HEK293T (cell line): ENCODE measurements at regions not wholly inside any gene's neighbourhood (a gene's known extent, or its start where the extent isn't known, plus 50 kb on each side); places are given as distances from the start of the nearest gene placed in this dataset.

Experiments
- CTCF ChIA-PET: fragments of 350-600 bp; formaldehyde crosslinking; extraction: SDS; loops from one replicate; lab custom pipeline; 2021; ENCODE audit warnings: antibody characterized with exemption, inconsistent platforms; lab: Yijun Ruan, JAX
- POLR2A ChIA-PET: fragments of 350-600 bp; formaldehyde crosslinking; extraction: SDS; loops from one replicate; lab custom pipeline; 2020; ENCODE audit warnings: antibody characterized with exemption, inconsistent platforms; lab: Yijun Ruan, JAX
- DNase-seq: peaks from one replicate; pipeline ENCODE4 v3.0.0; 2012; ENCODE audit warnings: mixed read lengths; ENCODE audit errors: extremely low spot score
- ARNT ChIP-seq: fragments of 450-650 bp; IDR thresholded peaks from 2 replicates; pipeline ENCODE4 v1.6.1; 2017; ENCODE audit warnings: mild to moderate bottlenecking
- BHLHE40 ChIP-seq: fragments of 450-650 bp; IDR thresholded peaks from 2 replicates; pipeline ENCODE4 v1.6.1; 2016; ENCODE audit warnings: mild to moderate bottlenecking, moderate library complexity, borderline replicate concordance
- CTBP1 ChIP-seq: fragments of 450-650 bp; IDR thresholded peaks from 2 replicates; pipeline ENCODE4 v1.6.1; 2016; ENCODE audit warnings: borderline replicate concordance
- ELF4 ChIP-seq: fragments of 450-650 bp; IDR thresholded peaks from 2 replicates; pipeline ENCODE4 v1.6.1; 2017; ENCODE audit warnings: antibody characterized with exemption
- FOXA1 ChIP-seq: fragments of 450-650 bp; IDR thresholded peaks from 2 replicates; pipeline ENCODE4 v1.6.1; 2016; ENCODE audit warnings: mild to moderate bottlenecking
- FOXK2 ChIP-seq: fragments of 450-650 bp; IDR thresholded peaks from 2 replicates; pipeline ENCODE4 v1.6.1; 2016; ENCODE audit warnings: mild to moderate bottlenecking
- FOXM1 ChIP-seq: fragments of 450-650 bp; IDR thresholded peaks from 2 replicates; pipeline ENCODE4 v1.6.1; 2017; ENCODE audit warnings: mild to moderate bottlenecking, borderline replicate concordance
- HDGF ChIP-seq: fragments of 450-650 bp; IDR thresholded peaks from 2 replicates; pipeline ENCODE4 v1.6.1; 2017; ENCODE audit warnings: antibody characterized with exemption, borderline replicate concordance
- L3MBTL2 ChIP-seq: fragments of 450-650 bp; conservative IDR thresholded peaks from 2 replicates; pipeline ENCODE4 v1.6.1; 2016; ENCODE audit warnings: mild to moderate bottlenecking
- LEF1 ChIP-seq: fragments of 450-650 bp; IDR thresholded peaks from 2 replicates; pipeline ENCODE4 v1.6.1; 2017; ENCODE audit warnings: mild to moderate bottlenecking, borderline replicate concordance
- NFRKB ChIP-seq: fragments of 450-650 bp; IDR thresholded peaks from 2 replicates; pipeline ENCODE4 v1.6.1; 2016; ENCODE audit warnings: mild to moderate bottlenecking, moderate library complexity
- SP1 ChIP-seq: fragments of 450-650 bp; IDR thresholded peaks from 2 replicates; pipeline ENCODE4 v1.6.1; 2017
- SUZ12 ChIP-seq: fragments of 450-650 bp; IDR thresholded peaks from 2 replicates; pipeline ENCODE4 v1.6.1; 2016; ENCODE audit warnings: mild to moderate bottlenecking
- TARDBP ChIP-seq: fragments of 450-650 bp; IDR thresholded peaks from 2 replicates; pipeline ENCODE4 v1.6.1; 2016
- ZNF384 ChIP-seq: fragments of 450-650 bp; IDR thresholded peaks from 2 replicates; pipeline ENCODE4 v1.6.1; 2016
- TF ChIP-seq, protein P1 (sequence below): fragments of 450-650 bp; IDR thresholded peaks from 2 replicates; pipeline ENCODE4 v1.6.1; 2016

DNA sequence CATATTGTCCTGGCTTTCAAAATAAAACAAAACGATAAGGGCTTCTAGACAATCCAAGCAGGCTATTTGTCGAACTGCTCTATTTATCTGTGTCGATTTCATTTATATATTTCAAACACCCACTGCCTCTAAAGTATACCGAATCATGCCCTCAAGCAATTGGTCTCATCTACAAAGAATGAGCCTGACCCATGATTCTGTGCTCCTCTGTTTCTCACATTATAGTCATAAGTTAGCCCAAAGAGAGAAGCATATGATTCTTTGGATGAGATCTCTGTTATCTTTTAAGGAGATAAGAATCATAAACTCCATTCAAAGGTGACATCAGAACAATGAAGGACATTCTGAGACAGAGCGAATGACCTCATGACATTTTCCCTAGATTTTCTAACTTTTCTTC lies 191.1 kb downstream of the MAP2K6 start:
- DNase-seq, result no peak
- CTCF ChIA-PET, result interaction anchor here (0.7 to 1.4 kb wide), 2 partner anchors 29 to 34 kb away, joined by 3 to 4 read pairs; no protein-coding TSS in a partner anchor
- TF ChIP-seq SP1, result no peak
- no peak for TF ChIP-seq BHLHE40
- TF ChIP-seq TARDBP, result no peak
- TF ChIP-seq, protein P1, sequence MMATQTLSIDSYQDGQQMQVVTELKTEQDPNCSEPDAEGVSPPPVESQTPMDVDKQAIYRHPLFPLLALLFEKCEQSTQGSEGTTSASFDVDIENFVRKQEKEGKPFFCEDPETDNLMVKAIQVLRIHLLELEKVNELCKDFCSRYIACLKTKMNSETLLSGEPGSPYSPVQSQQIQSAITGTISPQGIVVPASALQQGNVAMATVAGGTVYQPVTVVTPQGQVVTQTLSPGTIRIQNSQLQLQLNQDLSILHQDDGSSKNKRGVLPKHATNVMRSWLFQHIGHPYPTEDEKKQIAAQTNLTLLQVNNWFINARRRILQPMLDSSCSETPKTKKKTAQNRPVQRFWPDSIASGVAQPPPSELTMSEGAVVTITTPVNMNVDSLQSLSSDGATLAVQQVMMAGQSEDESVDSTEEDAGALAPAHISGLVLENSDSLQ, result no peak
- no peak for TF ChIP-seq FOXK2
- POLR2A ChIA-PET, result no interaction called here

DNA sequence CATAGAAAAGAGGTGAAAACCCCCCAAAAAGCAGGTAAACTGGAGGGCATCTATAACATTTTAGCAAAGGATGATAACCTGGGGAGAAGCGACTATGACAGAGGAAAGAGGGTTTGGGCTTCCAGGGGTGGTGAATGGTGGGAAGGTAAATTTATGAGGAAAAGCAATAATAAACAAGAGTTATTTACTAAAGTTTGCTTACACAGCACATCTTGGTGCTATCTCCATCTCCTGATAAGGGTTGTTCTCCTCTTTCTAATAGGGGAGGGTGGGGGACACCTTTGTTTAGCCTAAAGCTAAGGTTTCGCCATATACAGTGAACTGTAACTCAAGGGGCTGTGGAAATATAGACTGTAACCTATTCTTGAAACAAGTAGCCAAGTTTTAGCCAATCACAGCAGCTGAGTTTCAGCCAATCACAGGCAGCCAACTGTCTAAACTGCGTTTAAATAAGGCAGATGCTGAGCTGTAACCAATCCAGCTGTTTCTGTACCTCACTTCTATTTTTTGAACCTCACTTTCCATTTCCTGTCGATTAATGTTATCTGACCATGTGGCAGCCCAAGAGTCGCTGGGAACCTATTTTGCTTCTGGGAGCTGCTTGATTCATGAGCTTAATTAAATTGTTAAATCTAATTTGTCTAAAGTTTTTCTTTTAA lies 191.8 kb downstream of the MAP2K6 start:
- TF ChIP-seq FOXM1 (no peak), FOXA1 (no peak)
- TF ChIP-seq, protein P1, result no peak
- ChIA-PET POLR2A (interaction anchor here (1.2 to 1.4 kb wide), 2 partner anchors 8 to 31 kb away, joined by 3 read pairs; no protein-coding TSS in a partner anchor), CTCF (interaction anchor here (0.6 to 1.9 kb wide), 17 partner anchors 9 to 1015 kb away, joined by 3 to 8 read pairs (median 4); no protein-coding TSS in a partner anchor)
- no peak for DNase-seq

- peak; percentile 73 for DNase-seq
- TF ChIP-seq LEF1, result no peak
- no peak for TF ChIP-seq BHLHE40
- no peak for TF ChIP-seq ZNF384
- no peak for TF ChIP-seq SUZ12
- no peak for TF ChIP-seq SP1
- TF ChIP-seq ARNT, result no peak
- no peak for TF ChIP-seq ELF4
- TF ChIP-seq NFRKB, result no peak
- no peak for TF ChIP-seq FOXM1
- no peak for TF ChIP-seq L3MBTL2
- no peak for TF ChIP-seq TARDBP
- TF ChIP-seq FOXA1, result no peak
- no peak for TF ChIP-seq HDGF
- TF ChIP-seq, protein P1, result no peak
- no peak for TF ChIP-seq CTBP1
- CTCF ChIA-PET, result interaction anchor here (0.6 to 1.9 kb wide), 28 partner anchors 10 to 1014 kb away, joined by 3 to 8 read pairs (median 3); no protein-coding TSS in a partner anchor
- POLR2A ChIA-PET, result interaction anchor here (1.2 to 1.4 kb wide), 2 partner anchors 9 to 30 kb away, joined by 3 read pairs; no protein-coding TSS in a partner anchor
Measured at GRCh38 chr17:69607162-69607834, 192.8 kb downstream of the MAP2K6 start.

- ChIA-PET POLR2A (no interaction called here), CTCF (interaction anchor here (0.6 to 1.9 kb wide), 14 partner anchors 11 to 1051 kb away, joined by 3 to 7 read pairs (median 4); no protein-coding TSS in a partner anchor)
- DNase-seq, result no peak
- no peak for TF ChIP-seq FOXM1
- no peak for TF ChIP-seq ARNT
- no peak for TF ChIP-seq NFRKB
- no peak for TF ChIP-seq FOXA1
- TF ChIP-seq TARDBP, result no peak
- TF ChIP-seq ZNF384, result no peak
- TF ChIP-seq BHLHE40, result no peak
- no peak for TF ChIP-seq LEF1
- TF ChIP-seq FOXK2, result no peak
- TF ChIP-seq HDGF, result no peak
- TF ChIP-seq CTBP1, result no peak
- TF ChIP-seq SUZ12, result no peak
- no peak for TF ChIP-seq ELF4
- TF ChIP-seq SP1, result no peak
- no peak for TF ChIP-seq L3MBTL2
- TF ChIP-seq, protein P1, result no peak
Measured at GRCh38 chr17:69608141-69608540, 193.6 kb downstream of the MAP2K6 start.

GRCh38 chr17:69608808-69609472 lies 194.4 kb downstream of the MAP2K6 start:
- TF ChIP-seq LEF1 (no peak), HDGF (no peak), ELF4 (no peak), SP1 (no peak), SUZ12 (no peak), CTBP1 (no peak), TARDBP (no peak), ARNT (no peak), FOXK2 (no peak), FOXM1 (no peak)
- DNase-seq, result no peak
- POLR2A ChIA-PET, result no interaction called here
- CTCF ChIA-PET, result interaction anchor here (0.6 to 1.3 kb wide), 8 partner anchors 11 to 1050 kb away, joined by 3 to 6 read pairs (median 3); no protein-coding TSS in a partner anchor
